Osteoblast (primary cell): ENCODE measurements at regions not wholly inside any gene's neighbourhood (a gene's known extent, or its start where the extent isn't known, plus 50 kb on each side); places are given as distances from the start of the nearest gene placed in this dataset.

Experiments
- DNase-seq: peaks from one replicate; pipeline ENCODE4 v3.0.0; 2011; ENCODE audit warnings: low spot score, mixed read lengths; ENCODE audit not compliant: insufficient read length; ENCODE audit errors: missing footprints
- H2AFZ ChIP-seq: 2 replicates; pipeline ENCODE4 v1.6.0; 2011; ENCODE audit warnings: mild to moderate bottlenecking, low read length
- H3K27ac ChIP-seq: 2 replicates; pipeline ENCODE4 v1.5.1; 2011; ENCODE audit warnings: mild to moderate bottlenecking, low read depth, low read length, moderate library complexity
- H3K27me3 ChIP-seq: 2 replicates; pipeline ENCODE4 v1.6.0; 2012; ENCODE audit warnings: mild to moderate bottlenecking, control low read depth, inconsistent platforms, low read length, moderate library complexity; ENCODE audit not compliant: insufficient read depth
- H3K36me3 ChIP-seq: 2 replicates; pipeline ENCODE4 v1.5.1; 2011; ENCODE audit warnings: mild to moderate bottlenecking, low read length, control low read depth, moderate library complexity; ENCODE audit not compliant: insufficient read depth
- H3K4me1 ChIP-seq: 2 replicates; pipeline ENCODE4 v1.5.1; 2011; ENCODE audit warnings: mild to moderate bottlenecking, low read length, control low read depth, moderate library complexity; ENCODE audit not compliant: insufficient read depth
- H3K4me2 ChIP-seq: 2 replicates; pipeline ENCODE4 v1.6.0; 2011; ENCODE audit warnings: mild to moderate bottlenecking, low read length; ENCODE audit not compliant: insufficient read depth
- H3K4me3 ChIP-seq: fragments of 200-600 bp; sonication (generic); 3 replicates; pipeline ENCODE4 v1.5.1; 2012; ENCODE audit warnings: mild to moderate bottlenecking, low read length, inconsistent platforms; ENCODE audit not compliant: insufficient read depth
- H3K79me2 ChIP-seq: 2 replicates; pipeline ENCODE4 v1.6.0; 2012; ENCODE audit warnings: mild to moderate bottlenecking, low read length, control low read depth, inconsistent platforms; ENCODE audit not compliant: insufficient read depth
- H3K9me3 ChIP-seq: 2 replicates; pipeline ENCODE4 v1.5.1; 2011; ENCODE audit warnings: low read depth, low read length, control low read depth
- H4K20me1 ChIP-seq: 2 replicates; pipeline ENCODE4 v1.6.0; 2012; ENCODE audit warnings: mild to moderate bottlenecking, low read length, control low read depth; ENCODE audit not compliant: insufficient read depth
- CTCF ChIP-seq: IDR thresholded peaks from 2 replicates; pipeline ENCODE4 v1.5.1; 2011; ENCODE audit warnings: mild to moderate bottlenecking, low read depth, low read length, moderate library complexity; ENCODE audit errors: extremely low read depth

GRCh38 chr4:25493466-25493865 is 116.4 kb downstream of the ANAPC4 start:
- H3K4me1 ChIP-seq = no peaks in the 10 kb centered on the region
- H3K4me3 ChIP-seq = no peak overlapping the region
- DNase-seq = no peak
- H3K36me3 ChIP-seq = no peaks in the 10 kb centered on the region
- H3K27me3 ChIP-seq = peaks cover 10% of the 10 kb centered on the region
- no peak overlapping the region for H2AFZ ChIP-seq
- H3K79me2 ChIP-seq = no peaks in the 10 kb centered on the region
- H3K9me3 ChIP-seq = no peaks in the 10 kb centered on the region
- no peak for TF ChIP-seq CTCF
- no peaks in the 10 kb centered on the region for H4K20me1 ChIP-seq
- H3K27ac ChIP-seq = no peak overlapping the region
- no peak overlapping the region for H3K4me2 ChIP-seq

- no peak for TF ChIP-seq CTCF
- Histone ChIP-seq H3K27me3 (peaks cover 10% of the 10 kb centered on the region), H2AFZ (no peak overlapping the region)
These were observed 117.1 kb downstream of the ANAPC4 start for GRCh38 chr4:25494166-25494565.

GRCh38 chr4:25500626-25501316 is 123.7 kb downstream of the ANAPC4 start:
- H3K4me3 ChIP-seq = no peak overlapping the region
- H3K79me2 ChIP-seq = no peaks in the 10 kb centered on the region
- no peaks in the 10 kb centered on the region for H3K4me1 ChIP-seq
- no peak overlapping the region for H2AFZ ChIP-seq
- no peak for TF ChIP-seq CTCF
- no peak overlapping the region for H3K27ac ChIP-seq
- H3K9me3 ChIP-seq = no peaks in the 10 kb centered on the region
- DNase-seq = no peak
- peaks cover 2% of the 10 kb centered on the region for H3K27me3 ChIP-seq
- H3K4me2 ChIP-seq = no peak overlapping the region
- no peaks in the 10 kb centered on the region for H3K36me3 ChIP-seq
- no peaks in the 10 kb centered on the region for H4K20me1 ChIP-seq

More at GRCh38 chr4:25494166-25494565, 117.1 kb downstream of the ANAPC4 start:
- Histone ChIP-seq H3K4me3 (no peak overlapping the region), H3K36me3 (no peaks in the 10 kb centered on the region), H3K79me2 (no peaks in the 10 kb centered on the region), H3K4me2 (no peak overlapping the region), H3K4me1 (no peaks in the 10 kb centered on the region), H3K9me3 (no peaks in the 10 kb centered on the region), H4K20me1 (no peaks in the 10 kb centered on the region), H3K27ac (no peak overlapping the region)
- DNase-seq = no peak

GRCh38 chr4:25502115-25502514 is 125.1 kb downstream of the ANAPC4 start:
- no peaks in the 10 kb centered on the region for H3K79me2 ChIP-seq
- no peaks in the 10 kb centered on the region for H3K27me3 ChIP-seq
- no peak for DNase-seq
- no peak overlapping the region for H3K27ac ChIP-seq
- H3K9me3 ChIP-seq = no peaks in the 10 kb centered on the region
- H3K4me1 ChIP-seq = no peaks in the 10 kb centered on the region
- no peaks in the 10 kb centered on the region for H3K36me3 ChIP-seq
- no peak overlapping the region for H2AFZ ChIP-seq
- H4K20me1 ChIP-seq = no peaks in the 10 kb centered on the region
- no peak overlapping the region for H3K4me2 ChIP-seq
- H3K4me3 ChIP-seq = no peak overlapping the region
- TF ChIP-seq CTCF = no peak
